Fibroblast of mammary gland (primary cell): ENCODE measurements at regions not wholly inside any gene's neighbourhood (a gene's known extent, or its start where the extent isn't known, plus 50 kb on each side); places are given as distances from the start of the nearest gene placed in this dataset.
"Not testable (repeated sequence)": the region's sequence is repeated elsewhere in the genome, so short reads cannot be mapped to it uniquely, and the experiment has no call there.

ENCODE experiments used
- DNase-seq: peaks from one replicate; pipeline ENCODE4 v3.0.0-alpha.2; 2010; ENCODE audit warnings: low read depth
- H3K4me3 ChIP-seq: 2 replicates; pipeline ENCODE4 v1.5.1; 2011; ENCODE audit warnings: low read depth, mild to moderate bottlenecking, low read length, moderate library complexity; ENCODE audit not compliant: control insufficient read depth
- CTCF ChIP-seq: conservative IDR thresholded peaks from 2 replicates; pipeline ENCODE4 v1.5.1; 2011; ENCODE audit warnings: low read depth, low read length, inconsistent platforms; ENCODE audit not compliant: control insufficient read depth, insufficient read depth

- no peak overlapping the region for H3K4me3 ChIP-seq
- TF ChIP-seq CTCF, result no peak
- DNase-seq, result no peak
Observed at GRCh38 chr15:98347866-98348265, 300.5 kb upstream of the IGF1R start.

- no peak overlapping the region for H3K4me3 ChIP-seq
- TF ChIP-seq CTCF, result no peak
- no peak for DNase-seq
Observed at GRCh38 chr15:98350276-98350675, 298.1 kb upstream of the IGF1R start.

- not testable (repeated sequence) for DNase-seq, H3K4me3 ChIP-seq
Observed at GRCh38 chr15:98358274-98358673, 290.1 kb upstream of the IGF1R start.

- no peak for TF ChIP-seq CTCF
- no peak overlapping the region for H3K4me3 ChIP-seq
- DNase-seq, result no peak
Observed at GRCh38 chr15:98358971-98359370, 289.4 kb upstream of the IGF1R start.

GRCh38 chr15:98363416-98363815, 284.9 kb upstream of the IGF1R start:
- TF ChIP-seq CTCF, result no peak
- no peak for DNase-seq
- no peak overlapping the region for H3K4me3 ChIP-seq

- H3K4me3 ChIP-seq, result no peak overlapping the region
- TF ChIP-seq CTCF, result no peak
- no peak for DNase-seq
Observed at GRCh38 chr15:98363955-98364354, 284.4 kb upstream of the IGF1R start.

GRCh38 chr15:98369081-98369716, 279.1 kb upstream of the IGF1R start:
- no peak overlapping the region for H3K4me3 ChIP-seq
- DNase-seq, result no peak
- TF ChIP-seq CTCF, result no peak
